ENCODE measurements at regions not wholly inside any gene's neighbourhood (a gene's known extent, or its start where the extent isn't known, plus 50 kb on each side); places are given as distances from the start of the nearest gene placed in this dataset.

GRCh38 chr6:96743496-96743895, 93.8 kb downstream of the GPR63 start:
- Histone ChIP-seq H3K9me3 (ENCODE audit: low read depth, low read length, poor library complexity, severe bottlenecking) (no peaks in the 10 kb centered on the region), H3K27me3 (replicated peaks; ENCODE audit: insufficient read depth, low read depth, low read length, poor library complexity) (no peaks in the 10 kb centered on the region), H3K4me3 (ENCODE audit: low read depth, low read length, poor library complexity, severe bottlenecking) (no peak overlapping the region), H3K27ac (ENCODE audit: low read depth, low read length, poor library complexity, severe bottlenecking) (no peak overlapping the region), H3K4me1 (ENCODE audit: insufficient read depth, low read length, poor library complexity, severe bottlenecking) (no peaks in the 10 kb centered on the region), H3K36me3 (ENCODE audit: insufficient read depth, low read length, poor library complexity, severe bottlenecking) (no peaks in the 10 kb centered on the region)
- no peak for TF ChIP-seq CTCF (conservative IDR thresholded peaks at IDR 0.05; ENCODE audit: low read depth, low read length)
- TF ChIP-seq EZH2 (IDR thresholded peaks at IDR 0.05; ENCODE audit: borderline replicate concordance, low read depth, low read length, poor library complexity, severe bottlenecking), result no peak
- CTCF ChIA-PET, result no interaction called here
- DNase-seq (ENCODE audit: low spot score), result no peak
- POLR2A ChIA-PET (ENCODE audit: low non-redundant PET), result no interaction called here
- intact Hi-C loops (cut with micrococcal nuclease; ENCODE audit: unreplicated experiment), result no loop called here
- no TSS peak for BruUV-seq (replicated peaks)

GRCh38 chr6:96742702-96743101, 94.6 kb downstream of the GPR63 start:
- POLR2A ChIA-PET (ENCODE audit: low non-redundant PET), result no interaction called here
- no peak for TF ChIP-seq EZH2 (IDR thresholded peaks at IDR 0.05; ENCODE audit: borderline replicate concordance, low read depth, low read length, poor library complexity, severe bottlenecking)
- no peak for TF ChIP-seq CTCF (conservative IDR thresholded peaks at IDR 0.05; ENCODE audit: low read depth, low read length)
- Histone ChIP-seq H3K4me1 (ENCODE audit: insufficient read depth, low read length, poor library complexity, severe bottlenecking) (no peaks in the 10 kb centered on the region), H3K9me3 (ENCODE audit: low read depth, low read length, poor library complexity, severe bottlenecking) (no peaks in the 10 kb centered on the region), H3K36me3 (ENCODE audit: insufficient read depth, low read length, poor library complexity, severe bottlenecking) (no peaks in the 10 kb centered on the region), H3K27ac (ENCODE audit: low read depth, low read length, poor library complexity, severe bottlenecking) (no peak overlapping the region), H3K4me3 (ENCODE audit: low read depth, low read length, poor library complexity, severe bottlenecking) (no peak overlapping the region), H3K27me3 (replicated peaks; ENCODE audit: insufficient read depth, low read depth, low read length, poor library complexity) (no peaks in the 10 kb centered on the region)
- BruUV-seq (replicated peaks), result no TSS peak
- CTCF ChIA-PET, result no interaction called here
- intact Hi-C loops (cut with micrococcal nuclease; ENCODE audit: unreplicated experiment), result no loop called here
- no peak for DNase-seq (ENCODE audit: low spot score)

GRCh38 chr6:96735332-96735731, 101.9 kb downstream of the GPR63 start:
- DNase-seq (ENCODE audit: low spot score), result no peak
- Histone ChIP-seq H3K27me3 (replicated peaks; ENCODE audit: insufficient read depth, low read depth, low read length, poor library complexity) (no peaks in the 10 kb centered on the region), H3K4me3 (ENCODE audit: low read depth, low read length, poor library complexity, severe bottlenecking) (no peak overlapping the region), H3K9me3 (ENCODE audit: low read depth, low read length, poor library complexity, severe bottlenecking) (no peaks in the 10 kb centered on the region), H3K27ac (ENCODE audit: low read depth, low read length, poor library complexity, severe bottlenecking) (no peak overlapping the region), H3K36me3 (ENCODE audit: insufficient read depth, low read length, poor library complexity, severe bottlenecking) (no peaks in the 10 kb centered on the region), H3K4me1 (ENCODE audit: insufficient read depth, low read length, poor library complexity, severe bottlenecking) (no peaks in the 10 kb centered on the region)
- no TSS peak for BruUV-seq (replicated peaks)
- POLR2A ChIA-PET (ENCODE audit: low non-redundant PET), result no interaction called here
- CTCF ChIA-PET, result no interaction called here
- intact Hi-C loops (cut with micrococcal nuclease; ENCODE audit: unreplicated experiment), result no loop called here
- TF ChIP-seq CTCF (conservative IDR thresholded peaks at IDR 0.05; ENCODE audit: low read depth, low read length) (no peak), EZH2 (IDR thresholded peaks at IDR 0.05; ENCODE audit: borderline replicate concordance, low read depth, low read length, poor library complexity, severe bottlenecking) (no peak)
